KMS-11 (cell line): ENCODE measurements at regions not wholly inside any gene's neighbourhood (a gene's known extent, or its start where the extent isn't known, plus 50 kb on each side); places are given as distances from the start of the nearest gene placed in this dataset.

Experiments used
- H2AFZ ChIP-seq: fragments of 200-600 bp; sonication (generic); 2 replicates; pipeline ENCODE4 v1.6.1; 2016; ENCODE audit warnings: antibody characterized with exemption, mixed run types, low read depth
- H3K27ac ChIP-seq: fragments of 200-600 bp; sonication (generic); 2 replicates; pipeline ENCODE4 v1.6.1; 2016; ENCODE audit warnings: mild to moderate bottlenecking, mixed run types
- H3K27me3 ChIP-seq: fragments of 200-600 bp; sonication (generic); 2 replicates; pipeline ENCODE4 v1.6.1; 2017; ENCODE audit warnings: mild to moderate bottlenecking, low read depth, mixed run types, moderate library complexity; ENCODE audit not compliant: insufficient read depth
- H3K36me3 ChIP-seq: fragments of 200-600 bp; sonication (generic); 2 replicates; pipeline ENCODE4 v1.6.1; 2017; ENCODE audit warnings: mild to moderate bottlenecking, mixed run types; ENCODE audit not compliant: insufficient read depth
- H3K4me1 ChIP-seq: fragments of 200-600 bp; sonication (generic); 2 replicates; pipeline ENCODE4 v1.6.1; 2016; ENCODE audit warnings: mild to moderate bottlenecking, low read depth, mixed run types; ENCODE audit not compliant: poor library complexity, severe bottlenecking
- H3K4me2 ChIP-seq: fragments of 200-600 bp; sonication (generic); 2 replicates; pipeline ENCODE4 v1.7.0; 2016; ENCODE audit warnings: mild to moderate bottlenecking, mixed run types
- H3K4me3 ChIP-seq: fragments of 200-600 bp; sonication (generic); IDR thresholded peaks from 2 replicates; pipeline ENCODE4 v1.6.1; 2017; ENCODE audit warnings: low read depth, low read length, mixed read lengths; ENCODE audit not compliant: insufficient read depth
- H3K79me2 ChIP-seq: fragments of 200-600 bp; sonication (generic); 2 replicates; pipeline ENCODE4 v1.6.1; 2016; ENCODE audit warnings: low read depth, mixed run types; ENCODE audit not compliant: insufficient read depth
- H3K9ac ChIP-seq: fragments of 200-600 bp; sonication (generic); 2 replicates; pipeline ENCODE4 v1.6.1; 2016; ENCODE audit warnings: mild to moderate bottlenecking, mixed run types
- H4K20me1 ChIP-seq: fragments of 200-600 bp; sonication (generic); 2 replicates; pipeline ENCODE4 v1.6.1; 2016; ENCODE audit warnings: mild to moderate bottlenecking, mixed run types; ENCODE audit not compliant: insufficient read depth
- TF ChIP-seq, protein P1 (sequence below): fragments of 200-600 bp; sonication (generic); conservative IDR thresholded peaks from 2 replicates; pipeline ENCODE4 v1.6.1; 2017; ENCODE audit warnings: low read depth, mild to moderate bottlenecking, antibody characterized with exemption, low read length, moderate library complexity, mixed read lengths

GRCh38 chr2:142222715-142223114 lies 91.9 kb upstream of the LRP1B start:
- Histone ChIP-seq H3K27me3 (no peaks in the 10 kb centered on the region), H3K27ac (no peak overlapping the region), H3K4me1 (no peaks in the 10 kb centered on the region), H3K4me3 (no peak overlapping the region), H2AFZ (no peak overlapping the region), H3K36me3 (no peaks in the 10 kb centered on the region), H3K4me2 (no peak overlapping the region), H3K9ac (no peak overlapping the region), H3K79me2 (no peaks in the 10 kb centered on the region), H4K20me1 (no peaks in the 10 kb centered on the region)
- TF ChIP-seq, protein P1, sequence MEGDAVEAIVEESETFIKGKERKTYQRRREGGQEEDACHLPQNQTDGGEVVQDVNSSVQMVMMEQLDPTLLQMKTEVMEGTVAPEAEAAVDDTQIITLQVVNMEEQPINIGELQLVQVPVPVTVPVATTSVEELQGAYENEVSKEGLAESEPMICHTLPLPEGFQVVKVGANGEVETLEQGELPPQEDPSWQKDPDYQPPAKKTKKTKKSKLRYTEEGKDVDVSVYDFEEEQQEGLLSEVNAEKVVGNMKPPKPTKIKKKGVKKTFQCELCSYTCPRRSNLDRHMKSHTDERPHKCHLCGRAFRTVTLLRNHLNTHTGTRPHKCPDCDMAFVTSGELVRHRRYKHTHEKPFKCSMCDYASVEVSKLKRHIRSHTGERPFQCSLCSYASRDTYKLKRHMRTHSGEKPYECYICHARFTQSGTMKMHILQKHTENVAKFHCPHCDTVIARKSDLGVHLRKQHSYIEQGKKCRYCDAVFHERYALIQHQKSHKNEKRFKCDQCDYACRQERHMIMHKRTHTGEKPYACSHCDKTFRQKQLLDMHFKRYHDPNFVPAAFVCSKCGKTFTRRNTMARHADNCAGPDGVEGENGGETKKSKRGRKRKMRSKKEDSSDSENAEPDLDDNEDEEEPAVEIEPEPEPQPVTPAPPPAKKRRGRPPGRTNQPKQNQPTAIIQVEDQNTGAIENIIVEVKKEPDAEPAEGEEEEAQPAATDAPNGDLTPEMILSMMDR = no peak

DNA sequence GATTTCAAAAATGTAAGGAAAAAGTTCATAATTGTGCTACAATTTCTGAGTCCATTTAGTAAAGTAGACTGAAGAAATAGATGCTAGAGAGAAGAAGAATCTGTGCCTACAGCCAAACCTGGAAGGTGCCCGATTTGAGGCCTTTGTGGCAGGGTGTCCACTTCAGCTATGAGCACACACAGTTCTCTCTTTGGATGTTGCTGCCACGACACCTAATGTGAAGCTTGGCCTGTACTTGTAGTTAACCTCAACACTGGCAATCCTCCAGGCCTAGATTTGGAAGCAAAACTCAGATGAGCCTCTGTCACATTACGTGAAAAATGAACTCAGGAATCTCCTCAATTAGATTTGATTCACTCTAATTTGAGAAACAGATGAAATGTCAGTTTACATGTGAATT lies 90.1 kb upstream of the LRP1B start:
- H3K4me1 ChIP-seq = no peaks in the 10 kb centered on the region
- H3K4me3 ChIP-seq = no peak overlapping the region
- H3K9ac ChIP-seq = no peak overlapping the region
- H4K20me1 ChIP-seq = no peaks in the 10 kb centered on the region
- no peak overlapping the region for H3K4me2 ChIP-seq
- no peaks in the 10 kb centered on the region for H3K27me3 ChIP-seq
- TF ChIP-seq, protein P1 = no peak
- no peaks in the 10 kb centered on the region for H3K79me2 ChIP-seq
- no peak overlapping the region for H3K27ac ChIP-seq
- no peak overlapping the region for H2AFZ ChIP-seq
- H3K36me3 ChIP-seq = no peaks in the 10 kb centered on the region

- no peak overlapping the region for H2AFZ ChIP-seq
- H3K27ac ChIP-seq = no peak overlapping the region
Observed at GRCh38 chr2:142220239-142220638, 89.4 kb upstream of the LRP1B start.

DNA sequence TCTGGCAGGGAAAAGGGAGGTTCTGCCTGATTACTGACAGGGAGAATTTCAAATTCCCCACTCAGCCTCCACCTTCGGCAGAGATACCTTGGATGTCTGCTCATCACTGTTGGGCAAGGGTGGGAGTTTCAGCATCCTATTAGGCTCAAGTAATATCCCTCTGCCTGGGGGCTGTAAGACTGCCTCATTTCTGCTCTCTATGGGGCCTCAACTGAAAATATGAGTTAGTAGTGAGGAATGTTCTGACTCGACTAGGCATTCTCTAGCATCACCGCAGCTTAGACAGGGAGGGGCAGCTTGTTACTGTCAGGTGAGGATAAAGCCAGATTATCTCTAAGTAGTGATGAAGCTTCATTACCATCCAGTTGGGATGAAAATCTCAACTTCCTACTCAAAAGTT lies 87.7 kb upstream of the LRP1B start:
- H3K9ac ChIP-seq = no peak overlapping the region
- no peaks in the 10 kb centered on the region for H3K36me3 ChIP-seq
- H2AFZ ChIP-seq = no peak overlapping the region
- no peak overlapping the region for H3K4me2 ChIP-seq
- no peak overlapping the region for H3K27ac ChIP-seq
- no peaks in the 10 kb centered on the region for H3K79me2 ChIP-seq
- TF ChIP-seq, protein P1 = no peak
- no peaks in the 10 kb centered on the region for H3K27me3 ChIP-seq
- no peak overlapping the region for H3K4me3 ChIP-seq
- H4K20me1 ChIP-seq = no peaks in the 10 kb centered on the region
- H3K4me1 ChIP-seq = no peaks in the 10 kb centered on the region

More at GRCh38 chr2:142220239-142220638, 89.4 kb upstream of the LRP1B start:
- Histone ChIP-seq H3K36me3 (no peaks in the 10 kb centered on the region), H3K9ac (no peak overlapping the region), H4K20me1 (no peaks in the 10 kb centered on the region), H3K4me3 (no peak overlapping the region), H3K4me1 (no peaks in the 10 kb centered on the region), H3K4me2 (no peak overlapping the region), H3K79me2 (no peaks in the 10 kb centered on the region), H3K27me3 (no peaks in the 10 kb centered on the region)
- TF ChIP-seq, protein P1 = no peak
